ENCODE measurements at regions not wholly inside any gene's neighbourhood (a gene's known extent, or its start where the extent isn't known, plus 50 kb on each side); places are given as distances from the start of the nearest gene placed in this dataset.

DNA sequence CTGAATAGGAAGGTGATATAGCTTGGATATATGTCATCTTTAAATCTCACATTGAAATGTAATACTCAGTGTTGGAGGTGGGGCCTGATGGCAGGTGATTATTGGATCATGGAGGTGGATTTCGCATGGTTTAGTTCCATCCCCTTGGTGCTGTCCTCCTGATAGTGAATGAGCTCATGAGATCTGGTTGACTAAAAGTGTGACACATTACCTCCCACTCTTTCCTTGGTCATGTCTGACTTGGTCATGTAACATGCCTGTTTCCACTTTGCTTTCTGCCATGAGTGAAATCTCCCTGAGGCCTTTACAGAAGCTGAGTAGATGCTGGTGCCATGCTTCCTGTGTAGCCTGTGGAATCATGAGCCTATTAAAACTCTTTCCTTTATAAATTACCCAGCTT, 664.5 kb upstream of the NR5A2 start:
- TF ChIP-seq, protein P1, sequence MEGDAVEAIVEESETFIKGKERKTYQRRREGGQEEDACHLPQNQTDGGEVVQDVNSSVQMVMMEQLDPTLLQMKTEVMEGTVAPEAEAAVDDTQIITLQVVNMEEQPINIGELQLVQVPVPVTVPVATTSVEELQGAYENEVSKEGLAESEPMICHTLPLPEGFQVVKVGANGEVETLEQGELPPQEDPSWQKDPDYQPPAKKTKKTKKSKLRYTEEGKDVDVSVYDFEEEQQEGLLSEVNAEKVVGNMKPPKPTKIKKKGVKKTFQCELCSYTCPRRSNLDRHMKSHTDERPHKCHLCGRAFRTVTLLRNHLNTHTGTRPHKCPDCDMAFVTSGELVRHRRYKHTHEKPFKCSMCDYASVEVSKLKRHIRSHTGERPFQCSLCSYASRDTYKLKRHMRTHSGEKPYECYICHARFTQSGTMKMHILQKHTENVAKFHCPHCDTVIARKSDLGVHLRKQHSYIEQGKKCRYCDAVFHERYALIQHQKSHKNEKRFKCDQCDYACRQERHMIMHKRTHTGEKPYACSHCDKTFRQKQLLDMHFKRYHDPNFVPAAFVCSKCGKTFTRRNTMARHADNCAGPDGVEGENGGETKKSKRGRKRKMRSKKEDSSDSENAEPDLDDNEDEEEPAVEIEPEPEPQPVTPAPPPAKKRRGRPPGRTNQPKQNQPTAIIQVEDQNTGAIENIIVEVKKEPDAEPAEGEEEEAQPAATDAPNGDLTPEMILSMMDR (IDR thresholded peaks at IDR 0.05): no peak
- TF ChIP-seq POLR2A (IDR thresholded peaks at IDR 0.05): no peak
